Ecto neural progenitor cell (in vitro differentiated cells): ENCODE measurements at regions not wholly inside any gene's neighbourhood (a gene's known extent, or its start where the extent isn't known, plus 50 kb on each side); places are given as distances from the start of the nearest gene placed in this dataset.

Source experiments
- DNase-seq: peaks from one replicate; pipeline ENCODE4 v3.0.0-alpha.2; 2018; ENCODE audit warnings: low spot score

DNA sequence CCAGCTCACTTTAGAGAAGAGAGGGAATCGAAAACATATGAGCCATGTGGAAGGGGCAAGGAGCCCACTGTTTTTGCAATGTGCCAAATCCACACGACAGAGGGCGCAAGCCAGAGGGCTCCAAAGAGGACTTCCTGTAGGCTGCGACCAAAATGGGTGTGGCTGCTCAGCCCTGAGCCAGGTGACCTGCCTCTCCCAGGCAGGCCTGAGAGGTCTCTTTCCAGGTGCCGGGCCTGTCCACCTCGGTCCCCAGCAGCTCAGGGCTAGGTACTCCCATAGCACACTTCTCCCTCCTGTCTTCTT is 153.8 kb downstream of the TTC32 start:
- no peak for DNase-seq

DNA sequence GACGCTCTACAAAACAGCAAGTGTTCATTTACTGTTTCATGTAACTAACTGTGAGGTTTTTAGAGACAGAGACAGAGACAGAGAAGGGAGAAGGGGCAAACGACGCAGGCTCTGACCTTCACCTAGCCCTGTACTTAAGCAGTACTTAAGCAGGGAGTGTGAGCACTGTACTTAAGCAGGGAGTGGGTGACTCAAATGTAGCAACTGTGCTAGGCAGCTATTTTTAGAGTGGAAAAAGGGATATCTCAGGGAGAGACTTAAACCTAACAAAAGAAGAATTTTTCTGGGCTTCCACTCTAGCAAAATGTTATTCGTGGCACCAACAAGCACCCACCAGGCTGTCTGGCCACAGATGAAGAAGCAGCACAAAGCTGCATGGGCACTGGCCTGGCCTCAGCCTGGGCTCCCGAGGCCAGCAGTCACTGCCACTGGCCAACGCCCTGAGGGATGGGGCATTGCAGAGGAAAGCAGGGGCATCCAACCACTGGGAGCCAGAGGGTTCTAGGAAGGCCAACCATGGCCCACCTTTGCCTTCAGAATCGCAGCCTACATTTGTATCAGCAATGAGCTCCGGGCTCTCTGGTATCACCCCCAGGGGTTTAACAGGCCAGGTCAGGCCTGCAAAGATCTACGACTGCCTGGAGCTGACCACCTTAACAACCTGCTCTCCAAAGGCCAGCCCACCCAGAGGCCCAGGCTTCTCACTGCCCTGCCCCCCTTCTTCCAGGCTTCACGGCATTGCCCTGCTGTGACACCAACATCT is 154.3 kb downstream of the TTC32 start:
- no peak for DNase-seq

- DNase-seq, result peak; percentile 76
These were observed 155.0 kb downstream of the TTC32 start for GRCh38 chr2:19746611-19747309.

DNA sequence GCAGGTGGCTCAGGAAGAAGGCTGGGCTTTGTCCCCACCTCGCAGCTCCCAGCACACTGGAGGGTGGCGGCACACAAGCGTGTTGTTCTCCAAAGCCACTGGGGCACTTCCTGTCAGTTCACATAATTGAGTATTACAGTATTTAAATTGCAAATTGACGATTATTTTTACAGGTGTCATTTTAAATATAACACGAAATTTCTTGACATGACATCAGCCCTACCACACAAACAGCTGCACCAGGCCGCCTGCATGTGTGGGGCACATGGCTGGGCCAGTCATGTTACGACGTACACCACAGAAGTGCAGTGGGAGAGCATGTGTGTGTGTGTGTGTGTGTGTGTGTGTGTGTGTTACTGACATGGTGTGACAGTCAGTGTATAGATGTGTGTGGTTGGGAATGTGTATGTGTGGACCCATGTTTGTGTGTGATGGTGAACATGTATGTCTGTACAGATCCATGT is 155.6 kb downstream of the TTC32 start:
- no peak for DNase-seq

DNA sequence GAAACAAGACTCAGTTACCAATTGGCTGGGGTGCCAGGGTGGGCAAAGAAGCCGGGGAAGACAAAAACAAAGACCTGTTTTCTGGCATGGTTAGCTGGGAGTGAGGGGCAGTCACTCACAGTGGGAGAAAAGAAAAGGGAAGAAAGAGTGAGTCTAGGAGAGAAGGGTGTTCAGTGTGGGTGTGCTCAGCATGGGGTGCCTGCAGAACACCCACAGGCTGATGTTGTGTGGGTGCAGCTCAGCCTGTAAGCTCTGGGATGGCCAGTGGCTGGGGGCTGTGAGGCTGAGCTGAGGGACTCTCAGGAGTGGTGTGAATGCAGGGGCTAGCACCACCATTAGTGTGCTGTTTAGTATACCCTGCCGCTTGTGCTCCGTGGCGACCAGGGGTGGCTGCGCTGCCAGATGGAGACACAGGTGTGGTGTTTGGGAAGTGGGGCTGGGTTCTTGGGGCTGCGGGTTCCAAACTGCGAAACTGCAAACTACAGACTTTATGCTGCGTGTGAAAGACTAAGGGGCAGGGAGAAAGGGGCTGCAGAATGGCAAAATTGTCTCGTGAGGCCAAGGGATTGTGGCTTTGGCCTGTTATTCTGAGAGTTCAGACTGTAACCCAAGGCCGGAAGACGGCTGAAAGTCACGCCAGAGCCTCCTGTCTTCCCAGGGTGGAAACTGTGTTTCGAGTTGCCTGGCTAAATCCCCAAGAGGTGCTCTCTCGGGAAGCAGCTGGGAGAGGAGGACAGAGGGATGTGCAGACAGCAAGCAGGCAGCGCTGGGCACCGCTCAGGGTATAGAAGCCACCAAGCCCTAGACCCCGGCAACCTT is 156.3 kb downstream of the TTC32 start:
- DNase-seq, result no peak

GRCh38 chr2:19744456-19745199 is 157.2 kb downstream of the TTC32 start:
- DNase-seq, result no peak

DNA sequence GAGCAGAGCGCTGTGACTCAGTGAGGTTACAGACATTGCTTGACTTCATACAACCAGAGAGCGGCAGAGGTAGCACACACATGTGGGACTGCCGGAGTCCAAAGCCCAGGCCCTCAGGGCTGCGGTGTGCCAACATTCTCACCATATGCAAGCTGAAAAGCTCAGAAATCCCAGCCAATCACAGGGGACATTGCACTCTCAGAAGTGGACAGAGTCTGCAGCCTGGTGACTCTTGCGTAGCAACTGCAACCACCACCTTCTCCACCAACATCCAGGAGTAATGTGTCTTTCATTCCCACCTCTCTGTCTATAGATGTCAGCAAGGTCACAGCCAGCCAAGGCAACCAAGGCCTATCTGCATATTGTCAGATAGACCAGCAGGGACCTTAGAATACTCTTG is 158.1 kb downstream of the TTC32 start:
- DNase-seq, result no peak

DNA sequence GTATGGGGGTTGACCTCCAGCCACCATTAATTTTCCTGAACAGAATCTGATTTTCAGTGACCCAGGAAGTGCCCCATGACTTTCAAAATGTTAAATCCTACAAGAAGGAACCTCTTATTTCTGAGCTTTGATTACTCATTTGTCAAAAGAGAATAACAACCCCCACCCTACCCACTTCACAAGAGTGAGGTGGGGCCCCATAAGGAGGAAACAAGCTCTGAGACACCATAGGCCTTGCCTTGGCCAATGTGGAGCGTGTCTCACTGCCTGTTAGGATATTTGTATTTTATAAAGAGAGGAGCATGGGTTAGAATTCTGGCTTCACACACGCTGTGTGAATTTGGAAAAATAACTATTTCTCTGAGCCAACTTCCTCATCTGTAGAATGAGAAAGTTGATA is 158.9 kb downstream of the TTC32 start:
- DNase-seq, result no peak

GRCh38 chr2:19739256-19739655 is 162.5 kb downstream of the TTC32 start:
- no peak for DNase-seq

GRCh38 chr2:19738707-19739106 is 163.1 kb downstream of the TTC32 start:
- DNase-seq, result no peak

DNA sequence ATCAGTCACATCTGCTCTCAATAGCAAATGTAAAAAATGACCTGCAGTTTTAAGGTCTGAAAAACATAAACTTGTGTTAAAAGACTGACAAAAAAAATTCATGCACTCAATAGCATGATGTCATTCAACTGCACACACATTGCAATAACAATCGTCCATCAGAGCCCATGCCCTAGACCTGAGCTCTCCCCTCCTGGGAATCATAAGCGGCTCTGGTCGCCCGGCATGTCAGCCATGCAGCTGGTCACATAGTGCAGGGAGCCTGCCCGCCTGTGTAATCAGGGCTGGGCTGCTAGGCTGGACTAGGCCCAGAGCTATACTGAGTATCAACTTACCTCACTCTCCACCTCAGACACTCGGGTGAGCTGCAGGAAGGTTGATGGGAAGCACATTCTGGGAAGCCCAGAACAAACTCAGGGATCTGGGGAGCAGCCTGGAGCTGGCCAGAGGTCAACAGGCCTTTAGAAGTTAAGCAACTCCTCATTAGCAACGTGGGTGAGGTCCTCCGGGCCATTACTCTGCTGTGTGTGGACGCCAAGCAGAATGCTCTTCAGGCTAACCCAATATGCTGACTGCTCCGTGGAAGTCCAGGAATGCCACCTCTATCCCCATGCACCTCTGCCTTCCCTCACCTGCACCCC is 165.5 kb downstream of the TTC32 start:
- no peak for DNase-seq

- no peak for DNase-seq
These were observed 167.8 kb downstream of the TTC32 start for GRCh38 chr2:19733951-19734425.

DNA sequence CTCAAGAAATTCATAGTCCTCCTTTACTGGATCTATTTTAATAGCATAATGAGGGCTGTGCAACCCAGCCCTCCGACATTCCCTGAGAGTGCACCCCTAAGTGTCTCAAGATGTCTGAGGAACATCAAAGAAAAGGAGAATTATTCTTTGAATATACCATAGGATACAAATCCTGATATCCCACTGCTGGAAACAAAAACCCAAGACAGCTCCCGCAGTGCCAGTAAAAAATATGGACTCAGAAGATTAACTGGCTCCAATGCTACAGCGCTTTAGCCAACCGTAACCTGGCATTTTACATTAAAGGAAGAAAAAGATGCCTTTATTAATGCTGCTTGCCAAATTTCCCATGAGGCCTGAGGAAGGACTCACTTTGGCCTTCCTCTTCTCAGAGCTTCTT is 168.4 kb downstream of the TTC32 start:
- no peak for DNase-seq

DNA sequence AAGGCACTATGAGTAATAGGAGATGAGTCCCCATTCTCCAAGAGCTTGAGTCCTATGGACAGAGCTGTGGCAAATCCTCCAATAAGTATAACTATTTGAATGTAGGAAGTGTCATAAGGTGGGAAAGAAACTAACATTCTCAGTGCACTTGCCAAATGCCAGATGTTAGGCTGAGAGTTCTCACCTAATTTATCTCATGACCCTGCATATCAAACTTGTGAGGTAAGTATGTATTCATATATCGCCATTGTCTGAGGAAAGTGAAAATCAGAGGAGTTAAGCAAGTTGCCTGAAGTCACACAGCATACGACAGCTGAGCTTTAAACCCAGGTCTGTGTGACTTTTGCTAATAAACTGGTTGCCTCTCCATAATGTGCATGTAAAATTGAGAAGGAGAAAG is 169.5 kb downstream of the TTC32 start:
- no peak for DNase-seq

GRCh38 chr2:19731515-19731914 is 170.3 kb downstream of the TTC32 start:
- no peak for DNase-seq

DNA sequence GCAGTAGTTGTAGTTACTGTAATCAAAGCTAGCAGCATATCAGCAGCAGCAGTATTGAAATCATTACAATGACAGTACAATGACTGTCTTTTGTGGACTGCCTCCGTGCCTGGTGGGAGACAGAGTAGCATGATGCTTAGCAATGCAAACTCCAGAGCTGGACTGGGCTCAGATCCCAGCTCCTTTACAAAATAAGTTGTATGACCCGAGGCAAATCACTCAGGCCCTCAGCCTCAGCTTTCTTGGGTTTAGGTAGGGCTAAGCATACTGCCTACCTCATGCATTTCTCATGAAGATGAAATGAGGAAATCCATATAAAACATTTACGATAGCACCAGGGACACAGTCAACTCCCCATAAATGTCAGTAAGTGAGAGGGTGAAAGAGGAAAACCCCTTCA is 170.7 kb downstream of the TTC32 start:
- DNase-seq, result no peak

GRCh38 chr2:19728125-19728524 is 173.7 kb downstream of the TTC32 start:
- DNase-seq, result no peak

DNA sequence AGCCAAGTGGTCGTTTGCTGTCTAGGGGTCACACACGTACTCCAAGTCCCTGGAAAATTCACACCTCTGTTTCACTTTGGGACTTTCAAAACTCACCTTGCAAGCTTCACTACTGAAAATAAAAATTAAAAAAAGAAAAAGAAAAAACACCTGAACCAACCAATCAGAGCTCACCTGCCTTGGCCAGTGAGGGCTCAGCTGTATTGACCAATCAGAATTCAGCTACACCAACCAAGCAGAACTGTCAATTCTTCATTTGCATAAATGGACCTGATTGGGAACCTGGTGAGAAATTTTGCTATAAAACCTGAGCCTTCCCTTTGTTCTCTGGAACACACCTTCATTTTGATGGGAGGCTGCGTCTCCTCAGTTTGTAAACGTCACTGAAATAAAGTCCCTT is 176.4 kb downstream of the TTC32 start:
- DNase-seq, result no peak

GRCh38 chr2:19723021-19723420 is 178.8 kb downstream of the TTC32 start:
- no peak for DNase-seq

- DNase-seq, result no peak
These were observed 179.2 kb downstream of the TTC32 start for GRCh38 chr2:19722531-19722971.

GRCh38 chr2:19720306-19720705 is 181.5 kb downstream of the TTC32 start:
- no peak for DNase-seq

- no peak for DNase-seq
These were observed 182.2 kb downstream of the TTC32 start for GRCh38 chr2:19719540-19719939.
